Panc1 (cell line): ENCODE measurements at regions not wholly inside any gene's neighbourhood (a gene's known extent, or its start where the extent isn't known, plus 50 kb on each side); places are given as distances from the start of the nearest gene placed in this dataset.

ENCODE experiments used
- CTCF ChIP-seq: fragments of 450-650 bp; IDR thresholded peaks from 2 replicates; pipeline ENCODE4 v1.5.1; 2017; ENCODE audit warnings: mild to moderate bottlenecking
- POLR2AphosphoS5 ChIP-seq: IDR thresholded peaks from 2 replicates; pipeline ENCODE4 v1.6.1; 2012; ENCODE audit warnings: mild to moderate bottlenecking, low read depth, low read length, moderate library complexity

- no peak for TF ChIP-seq CTCF
- TF ChIP-seq POLR2AphosphoS5: no peak
These were observed 67.6 kb upstream of the FOXQ1 start for GRCh38 chr6:1244278-1244677.
